Cardiac muscle cell (in vitro differentiated cells and primary cell): ENCODE measurements at regions not wholly inside any gene's neighbourhood (a gene's known extent, or its start where the extent isn't known, plus 50 kb on each side); places are given as distances from the start of the nearest gene placed in this dataset.
A peak's percentile ranks its signal among the peaks of the same experiment; 100 is the strongest.

Experiments used
- DNase-seq, 2 donors: peaks; one replicate each; pipeline versions ENCODE4 v3.0.0 to v3.0.0-alpha.2; 2010 to 2017; ENCODE audit warnings: low read depth in 1 of 2, low spot score in 1 of 2
- H3K27ac ChIP-seq: fragments of 200-600 bp; sonication (generic); 2 replicates; pipeline ENCODE4 v1.5.1; 2016
- H3K27me3 ChIP-seq: fragments of 200-600 bp; sonication (generic); 2 replicates; pipeline ENCODE4 v1.6.0; 2016; ENCODE audit warnings: control low read depth
- H3K36me3 ChIP-seq: fragments of 200-600 bp; sonication (generic); 2 replicates; pipeline ENCODE4 v1.5.1; 2016; ENCODE audit warnings: control low read depth
- H3K4me1 ChIP-seq: fragments of 200-600 bp; sonication (generic); 2 replicates; pipeline ENCODE4 v1.8.1; 2017; ENCODE audit warnings: low read depth, mild to moderate bottlenecking, mixed run types
- H3K4me3 ChIP-seq: fragments of 200-600 bp; sonication (generic); 2 replicates; pipeline ENCODE4 v1.5.1; 2016; ENCODE audit warnings: mild to moderate bottlenecking
- H3K9me3 ChIP-seq: fragments of 200-600 bp; sonication (generic); 2 replicates; pipeline ENCODE4 v1.5.1; 2017; ENCODE audit warnings: low read depth, mild to moderate bottlenecking, control low read depth
- TF ChIP-seq, protein P1 (sequence below): IDR thresholded peaks from 2 replicates; pipeline ENCODE4 v1.5.1; 2012; ENCODE audit warnings: low read depth, mild to moderate bottlenecking, low read length

DNA sequence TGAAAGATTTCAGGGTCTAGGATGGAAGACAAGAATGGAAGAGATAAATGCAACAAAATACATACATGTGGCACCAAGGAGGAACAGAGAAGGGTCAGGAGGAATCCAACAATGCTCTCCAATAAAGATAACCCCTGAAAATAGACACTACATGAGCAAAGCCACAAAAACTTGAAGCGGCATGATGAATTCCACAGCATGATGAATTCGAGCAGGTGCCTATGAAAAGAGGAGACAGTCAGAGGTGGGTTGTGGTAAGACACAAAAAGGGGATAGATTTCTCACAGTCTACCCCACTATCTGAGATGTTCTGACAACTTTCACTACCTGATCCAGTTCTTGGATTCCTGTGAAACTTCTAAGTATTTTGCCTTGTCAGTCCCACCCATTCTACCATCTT is 81.5 kb upstream of the PAPPA start:
- no peaks in the 10 kb centered on the region for H3K4me1 ChIP-seq
- no peak overlapping the region for H3K27ac ChIP-seq
- TF ChIP-seq, protein P1, sequence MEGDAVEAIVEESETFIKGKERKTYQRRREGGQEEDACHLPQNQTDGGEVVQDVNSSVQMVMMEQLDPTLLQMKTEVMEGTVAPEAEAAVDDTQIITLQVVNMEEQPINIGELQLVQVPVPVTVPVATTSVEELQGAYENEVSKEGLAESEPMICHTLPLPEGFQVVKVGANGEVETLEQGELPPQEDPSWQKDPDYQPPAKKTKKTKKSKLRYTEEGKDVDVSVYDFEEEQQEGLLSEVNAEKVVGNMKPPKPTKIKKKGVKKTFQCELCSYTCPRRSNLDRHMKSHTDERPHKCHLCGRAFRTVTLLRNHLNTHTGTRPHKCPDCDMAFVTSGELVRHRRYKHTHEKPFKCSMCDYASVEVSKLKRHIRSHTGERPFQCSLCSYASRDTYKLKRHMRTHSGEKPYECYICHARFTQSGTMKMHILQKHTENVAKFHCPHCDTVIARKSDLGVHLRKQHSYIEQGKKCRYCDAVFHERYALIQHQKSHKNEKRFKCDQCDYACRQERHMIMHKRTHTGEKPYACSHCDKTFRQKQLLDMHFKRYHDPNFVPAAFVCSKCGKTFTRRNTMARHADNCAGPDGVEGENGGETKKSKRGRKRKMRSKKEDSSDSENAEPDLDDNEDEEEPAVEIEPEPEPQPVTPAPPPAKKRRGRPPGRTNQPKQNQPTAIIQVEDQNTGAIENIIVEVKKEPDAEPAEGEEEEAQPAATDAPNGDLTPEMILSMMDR, result no peak
- H3K27me3 ChIP-seq, result no peaks in the 10 kb centered on the region
- H3K36me3 ChIP-seq, result no peaks in the 10 kb centered on the region
- no peak overlapping the region for H3K4me3 ChIP-seq
- no peak for DNase-seq
- no peaks in the 10 kb centered on the region for H3K9me3 ChIP-seq

DNA sequence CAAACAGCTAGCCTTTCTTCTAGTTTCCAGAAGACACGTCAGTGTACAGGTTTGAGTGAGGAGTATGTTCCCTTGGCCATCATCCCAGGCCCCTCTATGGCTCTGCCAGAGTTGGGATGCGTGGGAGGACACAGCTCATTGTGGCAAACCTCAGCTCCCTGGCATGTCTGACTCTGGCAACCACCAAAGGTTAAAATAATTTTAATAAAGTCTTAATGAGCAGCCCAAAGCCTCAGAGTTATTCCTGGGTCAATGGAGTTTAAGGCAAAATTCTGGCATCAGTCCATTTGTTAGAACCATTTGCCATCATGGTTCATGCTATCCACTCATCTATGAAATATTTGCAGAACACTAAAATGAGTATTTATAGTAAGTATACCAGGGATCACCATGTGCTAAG is 79.8 kb upstream of the PAPPA start:
- H3K9me3 ChIP-seq, result no peaks in the 10 kb centered on the region
- H3K36me3 ChIP-seq, result no peaks in the 10 kb centered on the region
- H3K4me3 ChIP-seq, result no peak overlapping the region
- peak in 1 of 2 donors; percentile 72 for DNase-seq
- TF ChIP-seq, protein P1, result no peak
- no peaks in the 10 kb centered on the region for H3K27me3 ChIP-seq
- H3K4me1 ChIP-seq, result no peaks in the 10 kb centered on the region
- H3K27ac ChIP-seq, result no peak overlapping the region

GRCh38 chr9:116074658-116075057 is 78.9 kb upstream of the PAPPA start:
- TF ChIP-seq, protein P1, result no peak
- peak in 1 of 2 donors; percentile 40 for DNase-seq
- H3K9me3 ChIP-seq, result no peaks in the 10 kb centered on the region
- H3K4me1 ChIP-seq, result no peaks in the 10 kb centered on the region
- H3K4me3 ChIP-seq, result no peak overlapping the region
- no peaks in the 10 kb centered on the region for H3K27me3 ChIP-seq
- no peak overlapping the region for H3K27ac ChIP-seq
- H3K36me3 ChIP-seq, result no peaks in the 10 kb centered on the region

GRCh38 chr9:116075191-116075590 is 78.4 kb upstream of the PAPPA start:
- no peak overlapping the region for H3K27ac ChIP-seq
- DNase-seq, result peak in 1 of 2 donors; percentile 86

GRCh38 chr9:116078640-116079039 is 75.0 kb upstream of the PAPPA start:
- DNase-seq, result no peak
- Histone ChIP-seq H3K4me1 (no peaks in the 10 kb centered on the region), H3K9me3 (no peaks in the 10 kb centered on the region), H3K4me3 (no peak overlapping the region), H3K27me3 (no peaks in the 10 kb centered on the region), H3K27ac (no peak overlapping the region), H3K36me3 (no peaks in the 10 kb centered on the region)
- TF ChIP-seq, protein P1, result no peak

More at GRCh38 chr9:116075191-116075590, 78.4 kb upstream of the PAPPA start:
- H3K9me3 ChIP-seq, result no peaks in the 10 kb centered on the region
- no peaks in the 10 kb centered on the region for H3K36me3 ChIP-seq
- TF ChIP-seq, protein P1, result no peak
- H3K4me1 ChIP-seq, result no peaks in the 10 kb centered on the region
- no peaks in the 10 kb centered on the region for H3K27me3 ChIP-seq
- H3K4me3 ChIP-seq, result no peak overlapping the region

DNA sequence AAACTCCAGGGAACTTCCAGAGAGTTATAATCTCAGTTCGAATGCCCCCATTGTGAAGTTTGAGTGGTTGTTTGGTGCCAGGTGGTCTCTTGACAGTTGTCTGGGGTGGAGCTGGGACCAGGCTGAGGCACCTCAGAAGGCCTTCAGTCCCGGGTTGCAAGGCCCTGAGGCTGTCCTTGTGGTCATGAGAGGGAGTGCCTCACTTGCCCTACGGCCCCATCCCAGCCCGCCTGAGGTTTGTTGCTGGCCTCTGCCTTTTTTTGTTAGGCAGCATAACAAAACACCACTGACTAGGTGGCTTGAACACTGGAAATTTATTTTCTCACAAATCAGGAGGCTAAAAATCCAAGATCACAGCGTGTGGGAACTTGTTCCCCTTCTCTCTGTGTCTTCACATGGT is 73.0 kb upstream of the PAPPA start:
- DNase-seq, result no peak
- TF ChIP-seq, protein P1, result no peak
- no peak overlapping the region for H3K4me3 ChIP-seq
- no peak overlapping the region for H3K27ac ChIP-seq
- no peaks in the 10 kb centered on the region for H3K36me3 ChIP-seq
- H3K9me3 ChIP-seq, result no peaks in the 10 kb centered on the region
- no peaks in the 10 kb centered on the region for H3K4me1 ChIP-seq
- no peaks in the 10 kb centered on the region for H3K27me3 ChIP-seq
